ENCODE measurements at regions not wholly inside any gene's neighbourhood (a gene's known extent, or its start where the extent isn't known, plus 50 kb on each side); places are given as distances from the start of the nearest gene placed in this dataset.

DNA sequence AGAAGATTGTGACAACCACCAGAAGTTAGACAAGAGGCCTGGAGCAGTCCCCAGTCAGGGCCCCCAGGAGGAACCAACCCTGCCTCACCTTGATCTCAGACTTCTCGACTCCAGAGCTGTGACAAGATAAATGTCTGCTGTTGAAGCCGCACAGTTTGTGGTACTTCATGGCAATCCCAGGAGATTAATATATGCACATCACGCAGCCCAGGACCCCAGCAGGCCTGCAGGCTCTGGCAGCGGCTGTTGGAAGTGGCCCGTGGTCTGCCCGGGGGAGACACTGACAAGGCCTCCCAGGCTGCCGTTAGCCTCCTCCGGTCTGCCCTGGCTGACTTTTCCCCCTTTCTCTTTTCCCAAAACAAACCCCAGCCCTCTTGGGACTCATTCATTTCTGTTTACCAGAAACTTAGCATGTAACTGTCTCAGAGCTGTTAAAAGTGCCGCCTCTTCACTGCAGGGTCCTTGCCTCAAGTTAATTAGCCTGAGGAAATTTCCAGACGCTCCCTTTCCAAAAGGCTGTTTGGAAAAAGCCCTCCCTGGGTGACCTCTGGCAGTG, 183.5 kb upstream of the LYSMD4 start:
- Histone ChIP-seq H3F3A (ENCODE audit: low read length, unreplicated experiment) (no peaks in the 10 kb centered on the region), H3K27me3 (ENCODE audit: low read length) (peaks cover 46% of the 10 kb centered on the region; the same call in 1 of the 2 replicates), H3K9me3 (ENCODE audit: low read length) (no peaks in the 10 kb centered on the region), H3K4me1 (ENCODE audit: insufficient read depth, low read length) (no peaks in the 10 kb centered on the region), H2AFZ (ENCODE audit: low read length) (no peak overlapping the region), H3K36me3 (ENCODE audit: low read depth, low read length) (no peaks in the 10 kb centered on the region), H4K20me1 (ENCODE audit: low read length) (no peaks in the 10 kb centered on the region), H3K79me2 (ENCODE audit: low read length) (no peaks in the 10 kb centered on the region), H3K27ac (ENCODE audit: low read length) (no peak overlapping the region), H3K9me2 (replicated peaks; ENCODE audit: low read length) (no peaks in the 10 kb centered on the region), H3K4me2 (ENCODE audit: low read length) (no peak overlapping the region), H3K9ac (ENCODE audit: low read length) (no peak overlapping the region), H3K4me3 (ENCODE audit: low read length) (no peak overlapping the region)
- TF ChIP-seq EZH2 (IDR thresholded peaks at IDR 0.05; ENCODE audit: low read length, unreplicated experiment), result no peak
- TF ChIP-seq EZH2phosphoT487 (IDR thresholded peaks at IDR 0.05; ENCODE audit: borderline replicate concordance, low read length), result no peak
- TF ChIP-seq, protein P1, sequence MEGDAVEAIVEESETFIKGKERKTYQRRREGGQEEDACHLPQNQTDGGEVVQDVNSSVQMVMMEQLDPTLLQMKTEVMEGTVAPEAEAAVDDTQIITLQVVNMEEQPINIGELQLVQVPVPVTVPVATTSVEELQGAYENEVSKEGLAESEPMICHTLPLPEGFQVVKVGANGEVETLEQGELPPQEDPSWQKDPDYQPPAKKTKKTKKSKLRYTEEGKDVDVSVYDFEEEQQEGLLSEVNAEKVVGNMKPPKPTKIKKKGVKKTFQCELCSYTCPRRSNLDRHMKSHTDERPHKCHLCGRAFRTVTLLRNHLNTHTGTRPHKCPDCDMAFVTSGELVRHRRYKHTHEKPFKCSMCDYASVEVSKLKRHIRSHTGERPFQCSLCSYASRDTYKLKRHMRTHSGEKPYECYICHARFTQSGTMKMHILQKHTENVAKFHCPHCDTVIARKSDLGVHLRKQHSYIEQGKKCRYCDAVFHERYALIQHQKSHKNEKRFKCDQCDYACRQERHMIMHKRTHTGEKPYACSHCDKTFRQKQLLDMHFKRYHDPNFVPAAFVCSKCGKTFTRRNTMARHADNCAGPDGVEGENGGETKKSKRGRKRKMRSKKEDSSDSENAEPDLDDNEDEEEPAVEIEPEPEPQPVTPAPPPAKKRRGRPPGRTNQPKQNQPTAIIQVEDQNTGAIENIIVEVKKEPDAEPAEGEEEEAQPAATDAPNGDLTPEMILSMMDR (conservative IDR thresholded peaks at IDR 0.05; ENCODE audit: low read depth, low read length), result no peak
- no TSS peak for BruUV-seq (replicated peaks)
- CTCF ChIA-PET, result no interaction called here
- POLR2A ChIA-PET (ENCODE audit: unreplicated experiment), result no interaction called here
- intact Hi-C loops (cut with micrococcal nuclease), result no loop called here
- DNase-seq (no peak), ATAC-seq (no peak)

DNA sequence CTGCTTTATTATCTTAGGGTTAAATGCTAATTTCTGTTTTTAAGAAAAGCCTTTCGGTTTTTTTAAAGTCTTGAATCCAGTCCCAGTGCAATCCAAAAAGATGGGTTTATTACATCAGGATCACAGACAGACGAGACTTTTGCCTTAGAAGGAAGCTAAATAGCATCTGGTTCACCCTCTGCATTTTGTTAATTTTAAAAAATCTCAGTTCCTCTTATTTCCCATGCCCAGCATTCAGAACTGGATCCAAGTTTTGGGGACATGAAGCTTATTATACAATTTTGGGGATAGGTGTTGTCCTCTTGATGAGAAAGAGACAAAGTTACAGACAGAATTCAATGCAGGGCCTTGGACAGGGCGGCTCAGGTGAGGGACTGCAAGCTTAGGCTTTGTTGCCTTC, 181.5 kb upstream of the LYSMD4 start:
- DNase-seq, result no peak
- Histone ChIP-seq H3F3A (ENCODE audit: low read length, unreplicated experiment) (no peaks in the 10 kb centered on the region), H4K20me1 (ENCODE audit: low read length) (no peaks in the 10 kb centered on the region), H3K9me2 (replicated peaks; ENCODE audit: low read length) (no peaks in the 10 kb centered on the region), H3K4me1 (ENCODE audit: insufficient read depth, low read length) (no peaks in the 10 kb centered on the region), H3K4me2 (ENCODE audit: low read length) (no peak overlapping the region), H3K36me3 (ENCODE audit: low read depth, low read length) (no peaks in the 10 kb centered on the region), H3K79me2 (ENCODE audit: low read length) (no peaks in the 10 kb centered on the region), H3K9ac (ENCODE audit: low read length) (no peak overlapping the region), H3K27ac (ENCODE audit: low read length) (no peak overlapping the region), H3K9me3 (ENCODE audit: low read length) (no peaks in the 10 kb centered on the region), H3K27me3 (ENCODE audit: low read length) (peaks cover 35% of the 10 kb centered on the region; the same call in 1 of the 2 replicates), H3K4me3 (ENCODE audit: low read length) (no peak overlapping the region), H2AFZ (ENCODE audit: low read length) (no peak overlapping the region)
- no peak for ATAC-seq
- TF ChIP-seq, protein P1 (conservative IDR thresholded peaks at IDR 0.05; ENCODE audit: low read depth, low read length), result no peak
- TF ChIP-seq EZH2 (IDR thresholded peaks at IDR 0.05; ENCODE audit: low read length, unreplicated experiment) (no peak), EZH2phosphoT487 (IDR thresholded peaks at IDR 0.05; ENCODE audit: borderline replicate concordance, low read length) (no peak)
- ChIA-PET POLR2A (ENCODE audit: unreplicated experiment) (no interaction called here), CTCF (no interaction called here)
- BruUV-seq (replicated peaks), result no TSS peak
- intact Hi-C loops (cut with micrococcal nuclease), result no loop called here

DNA sequence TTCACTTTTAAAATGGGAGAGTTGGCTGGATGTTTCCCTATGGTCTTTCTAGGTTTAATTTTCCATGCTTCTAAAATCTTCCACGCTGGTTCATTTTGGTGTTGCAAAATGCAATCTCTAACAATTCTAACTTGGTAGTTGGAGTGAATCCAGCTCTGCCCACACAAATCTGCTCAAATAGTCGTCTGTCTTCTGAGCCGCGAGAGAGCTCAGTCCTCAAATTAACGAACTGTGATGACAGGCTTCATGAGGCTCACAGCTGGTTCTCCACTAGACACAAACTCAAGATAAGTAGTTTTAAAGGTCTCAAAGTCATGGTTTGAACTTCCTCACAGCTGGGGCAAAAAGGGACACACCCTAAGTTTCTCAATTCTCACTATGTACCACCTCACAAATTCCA, 178.6 kb upstream of the LYSMD4 start:
- H3K4me3 ChIP-seq (ENCODE audit: low read length), result no peak overlapping the region
- intact Hi-C loops (cut with micrococcal nuclease), result no loop called here
- no peak overlapping the region for H3K4me2 ChIP-seq (ENCODE audit: low read length)
- no TSS peak for BruUV-seq (replicated peaks)
- H4K20me1 ChIP-seq (ENCODE audit: low read length), result no peaks in the 10 kb centered on the region
- H3K79me2 ChIP-seq (ENCODE audit: low read length), result no peaks in the 10 kb centered on the region
- H3K9ac ChIP-seq (ENCODE audit: low read length), result no peak overlapping the region
- no peak for TF ChIP-seq EZH2 (IDR thresholded peaks at IDR 0.05; ENCODE audit: low read length, unreplicated experiment)
- TF ChIP-seq, protein P1 (conservative IDR thresholded peaks at IDR 0.05; ENCODE audit: low read depth, low read length), result no peak
- no peak for TF ChIP-seq EZH2phosphoT487 (IDR thresholded peaks at IDR 0.05; ENCODE audit: borderline replicate concordance, low read length)
- no peaks in the 10 kb centered on the region for H3K9me2 ChIP-seq (replicated peaks; ENCODE audit: low read length)
- ChIA-PET POLR2A (ENCODE audit: unreplicated experiment) (interaction anchor here (0.6 kb wide), 2 partner anchors 238 to 649 kb away, joined by 3 to 9 read pairs; no protein-coding TSS in a partner anchor), CTCF (no interaction called here)
- no peak overlapping the region for H3K27ac ChIP-seq (ENCODE audit: low read length)
- H3F3A ChIP-seq (ENCODE audit: low read length, unreplicated experiment), result no peaks in the 10 kb centered on the region
- peaks cover 17% of the 10 kb centered on the region; the same call in 1 of the 2 replicates for H3K27me3 ChIP-seq (ENCODE audit: low read length)
- no peak for DNase-seq
- no peaks in the 10 kb centered on the region for H3K9me3 ChIP-seq (ENCODE audit: low read length)
- no peaks in the 10 kb centered on the region for H3K36me3 ChIP-seq (ENCODE audit: low read depth, low read length)
- H3K4me1 ChIP-seq (ENCODE audit: insufficient read depth, low read length), result no peaks in the 10 kb centered on the region
- ATAC-seq, result no peak
- no peak overlapping the region for H2AFZ ChIP-seq (ENCODE audit: low read length)
